ENCODE measurements at regions not wholly inside any gene's neighbourhood (a gene's known extent, or its start where the extent isn't known, plus 50 kb on each side); places are given as distances from the start of the nearest gene placed in this dataset.
A peak's percentile ranks its signal among the peaks of the same experiment; 100 is the strongest.
"Not testable (repeated sequence)": the region's sequence is repeated elsewhere in the genome, so short reads cannot be mapped to it uniquely, and the experiment has no call there.

- no peak for ATAC-seq
- intact Hi-C loops (cut with micrococcal nuclease), result no loop called here
- DNase-seq, result no peak
Observed at GRCh38 chr14:87285506-87285905, 707.5 kb downstream of the GALC start.

GRCh38 chr14:87283547-87283946 is 709.4 kb downstream of the GALC start:
- no peak for ATAC-seq
- intact Hi-C loops (cut with micrococcal nuclease), result no loop called here
- no peak for DNase-seq

- ATAC-seq (no peak), DNase-seq (no peak)
- intact Hi-C loops (cut with micrococcal nuclease), result no loop called here
Observed at GRCh38 chr14:87282266-87282665, 710.7 kb downstream of the GALC start.

- no peak for DNase-seq
- intact Hi-C loops (cut with micrococcal nuclease), result no loop called here
- no peak for ATAC-seq
Observed at GRCh38 chr14:87278415-87278814, 714.6 kb downstream of the GALC start.

GRCh38 chr14:87271331-87271730 is 721.7 kb downstream of the GALC start:
- no peak for DNase-seq
- ATAC-seq, result no peak
- intact Hi-C loops (cut with micrococcal nuclease), result no loop called here

- DNase-seq (no peak), ATAC-seq (no peak)
- intact Hi-C loops (cut with micrococcal nuclease), result no loop called here
Observed at GRCh38 chr14:87268997-87269396, 724.0 kb downstream of the GALC start.

- ATAC-seq, result no peak
- no peak for DNase-seq
- intact Hi-C loops (cut with micrococcal nuclease), result no loop called here
Observed at GRCh38 chr14:87264796-87265195, 728.2 kb downstream of the GALC start.

GRCh38 chr14:87264272-87264785 is 728.7 kb downstream of the GALC start:
- intact Hi-C loops (cut with micrococcal nuclease), result no loop called here
- ATAC-seq (no peak), DNase-seq (no peak)

- DNase-seq, result no peak
- intact Hi-C loops (cut with micrococcal nuclease), result no loop called here
- no peak for ATAC-seq
Observed at GRCh38 chr14:87261621-87262020, 731.4 kb downstream of the GALC start.

- ATAC-seq, result no peak
- intact Hi-C loops (cut with micrococcal nuclease), result no loop called here
- DNase-seq, result no peak
Observed at GRCh38 chr14:87260460-87260859, 732.5 kb downstream of the GALC start.

- no peak for ATAC-seq
Observed at GRCh38 chr14:87257421-87257820, 735.6 kb downstream of the GALC start.

GRCh38 chr14:87255058-87255457 is 737.9 kb downstream of the GALC start:
- intact Hi-C loops (cut with micrococcal nuclease), result no loop called here

More at GRCh38 chr14:87257421-87257820, 735.6 kb downstream of the GALC start:
- no peak for DNase-seq
- intact Hi-C loops (cut with micrococcal nuclease), result no loop called here

GRCh38 chr14:87254331-87254874 is 738.6 kb downstream of the GALC start:
- intact Hi-C loops (cut with micrococcal nuclease), result no loop called here
- DNase-seq, result no peak
- ATAC-seq, result no peak

More at GRCh38 chr14:87255058-87255457, 737.9 kb downstream of the GALC start:
- ATAC-seq (no peak), DNase-seq (no peak)

GRCh38 chr14:87253791-87254190 is 739.2 kb downstream of the GALC start:
- ATAC-seq, DNase-seq: not testable (repeated sequence)

GRCh38 chr14:87252103-87252502 is 740.9 kb downstream of the GALC start:
- DNase-seq, result no peak
- intact Hi-C loops (cut with micrococcal nuclease), result no loop called here
- ATAC-seq, result no peak

More at GRCh38 chr14:87253791-87254190, 739.2 kb downstream of the GALC start:
- intact Hi-C loops (cut with micrococcal nuclease), result not testable (repeated sequence)

- intact Hi-C loops (cut with micrococcal nuclease), result no loop called here
- ATAC-seq, result no peak
- DNase-seq, result no peak
Observed at GRCh38 chr14:87251011-87251410, 742.0 kb downstream of the GALC start.

- ATAC-seq (peak; percentile 95), DNase-seq (no peak)
- intact Hi-C loops (cut with micrococcal nuclease), result no loop called here
Observed at GRCh38 chr14:87241018-87241768, 751.8 kb downstream of the GALC start.

GRCh38 chr14:87240319-87240718 is 752.7 kb downstream of the GALC start:
- intact Hi-C loops (cut with micrococcal nuclease); DNase-seq; ATAC-seq: not testable (repeated sequence)

GRCh38 chr14:87233806-87234384 is 759.1 kb downstream of the GALC start:
- ATAC-seq, result no peak
- intact Hi-C loops (cut with micrococcal nuclease), result no loop called here

GRCh38 chr14:87233266-87233665 is 759.7 kb downstream of the GALC start:
- ATAC-seq, result no peak
- no peak for DNase-seq
- intact Hi-C loops (cut with micrococcal nuclease), result no loop called here

More at GRCh38 chr14:87233806-87234384, 759.1 kb downstream of the GALC start:
- DNase-seq, result no peak
